HG02571 (cell line): ENCODE measurements at regions not wholly inside any gene's neighbourhood (a gene's known extent, or its start where the extent isn't known, plus 50 kb on each side); places are given as distances from the start of the nearest gene placed in this dataset.

Experiments
- ATAC-seq: cut with Tn5 transposase; IDR thresholded peaks from one replicate; pipeline ENCODE4 v1.9.1; 2021; ENCODE audit warnings: mild to moderate bottlenecking, moderate library complexity; ENCODE audit not compliant: unreplicated experiment

GRCh38 chr3:18501679-18502343 lies 76.7 kb upstream of the SATB1 start:
- ATAC-seq: no peak

GRCh38 chr3:18500322-18500721 lies 75.2 kb upstream of the SATB1 start:
- ATAC-seq: no peak

- ATAC-seq: no peak
These were observed 74.2 kb upstream of the SATB1 start for GRCh38 chr3:18499301-18499700.

- ATAC-seq: no peak
These were observed 69.1 kb upstream of the SATB1 start for GRCh38 chr3:18494251-18494650.

GRCh38 chr3:18489939-18490338 lies 64.8 kb upstream of the SATB1 start:
- no peak for ATAC-seq

- ATAC-seq: no peak
These were observed 58.1 kb upstream of the SATB1 start for GRCh38 chr3:18483226-18483625.

- ATAC-seq: no peak
These were observed 56.9 kb upstream of the SATB1 start for GRCh38 chr3:18481946-18482548.

- ATAC-seq: no peak
These were observed 52.5 kb upstream of the SATB1 start for GRCh38 chr3:18477620-18478019.
